Thymus (tissue), 11 donors: ENCODE measurements at regions not wholly inside any gene's neighbourhood (a gene's known extent, or its start where the extent isn't known, plus 50 kb on each side); places are given as distances from the start of the nearest gene placed in this dataset.
"Not testable (repeated sequence)": the region's sequence is repeated elsewhere in the genome, so short reads cannot be mapped to it uniquely, and the experiment has no call there.

ENCODE experiments used
- DNase-seq, 9 donors: peaks; one replicate each; pipeline ENCODE4 v3.0.0-alpha.2; 2013; ENCODE audit warnings: low spot score in 9 of 9, low read depth in 6 of 9, missing footprints in 1 of 9
- H3K27ac ChIP-seq, 2 donors: one replicate each; pipeline ENCODE4 v1.5.1; 2013; ENCODE audit warnings: control low read depth in 1 of 2, low read depth in 1 of 2, low read length in 1 of 2, mild to moderate bottlenecking in 1 of 2, moderate library complexity in 1 of 2
- H3K27me3 ChIP-seq, 2 donors: one replicate each; pipeline ENCODE4 v1.5.1; 2013; ENCODE audit warnings: low read length in 1 of 2; ENCODE audit not compliant: control insufficient read depth in 2 of 2, insufficient read depth in 1 of 2
- H3K36me3 ChIP-seq, 2 donors: one replicate each; pipeline ENCODE4 v1.5.1; 2013; ENCODE audit warnings: low read length in 1 of 2, mild to moderate bottlenecking in 1 of 2, moderate library complexity in 1 of 2; ENCODE audit not compliant: control insufficient read depth in 2 of 2, insufficient read depth in 2 of 2
- H3K4me1 ChIP-seq, 2 donors: one replicate each; pipeline ENCODE4 v1.5.1; 2013; ENCODE audit warnings: low read length in 2 of 2; ENCODE audit not compliant: control insufficient read depth in 2 of 2, insufficient read depth in 2 of 2
- H3K4me3 ChIP-seq, 2 donors: one replicate each; pipeline ENCODE4 v1.5.1; 2013; ENCODE audit warnings: low read length in 2 of 2, control low read depth in 1 of 2, mild to moderate bottlenecking in 1 of 2
- H3K9me3 ChIP-seq, 2 donors: one replicate each; pipeline ENCODE4 v1.5.1; 2013; ENCODE audit warnings: low read length in 1 of 2, mild to moderate bottlenecking in 1 of 2; ENCODE audit not compliant: control insufficient read depth in 2 of 2, insufficient read depth in 1 of 2
- WGBS: extraction: QIAGEN DNeasy Blood & Tissue Kit; methylation state at CpG from one replicate; pipeline ENCODE4 v1.1.7; 2013; 5-methylcytosine and 5-hydroxymethylcytosine counted together
- donor health status: healthy.

DNA sequence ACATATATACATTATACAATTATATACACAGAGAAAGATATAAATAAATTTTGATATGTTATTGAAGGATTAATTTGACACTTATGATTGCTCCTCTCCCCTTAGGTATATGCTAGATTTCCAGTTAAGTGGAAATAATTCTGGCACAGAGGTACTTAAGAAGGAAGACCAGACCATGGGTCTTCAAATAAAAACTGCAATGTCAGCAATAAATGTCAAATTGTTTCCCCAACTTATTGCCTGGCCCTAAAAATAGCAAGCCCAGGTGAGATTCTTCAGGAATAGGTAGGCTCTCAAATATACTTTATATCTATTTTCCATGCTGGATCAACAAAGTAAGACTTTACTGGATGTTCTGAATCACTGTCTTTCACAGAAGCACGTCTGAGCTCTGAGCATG, 551.3 kb upstream of the STEAP1 start:
- H3K4me3 ChIP-seq = no peak overlapping the region
- no peaks in the 10 kb centered on the region for H3K36me3 ChIP-seq
- DNase-seq = no peak
- no peaks in the 10 kb centered on the region for H3K27me3 ChIP-seq
- WGBS = 84% methylated on average over 1 of the region's 1 CpG
- H3K4me1 ChIP-seq = peaks cover 0 to 22% of the 10 kb centered on the region in 2 donors
- no peak overlapping the region for H3K27ac ChIP-seq
- no peaks in the 10 kb centered on the region for H3K9me3 ChIP-seq

DNA sequence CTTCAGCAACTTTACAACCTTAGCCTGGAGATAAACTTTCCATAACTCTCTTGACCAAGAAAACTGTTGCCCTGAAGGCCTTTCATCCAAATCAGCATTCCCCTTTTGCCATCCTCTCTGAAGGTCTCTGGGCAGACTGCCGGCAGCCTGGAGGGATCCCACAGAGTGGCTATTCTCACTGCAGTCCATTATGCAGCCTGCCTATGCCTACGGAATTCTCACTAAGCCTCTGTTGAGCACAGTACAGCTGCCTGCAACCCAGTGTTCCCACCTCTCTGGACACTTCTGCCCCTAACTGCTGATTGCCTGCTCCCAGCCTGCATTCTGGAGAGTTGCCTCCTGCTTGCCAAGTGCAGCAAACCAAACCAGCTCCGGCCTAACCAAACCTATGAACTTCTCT, 548.9 kb upstream of the STEAP1 start:
- no peak overlapping the region for H3K4me3 ChIP-seq
- no peak for DNase-seq
- H3K27me3 ChIP-seq = no peaks in the 10 kb centered on the region
- no peak overlapping the region for H3K27ac ChIP-seq
- no peaks in the 10 kb centered on the region for H3K36me3 ChIP-seq
- H3K4me1 ChIP-seq = peaks cover 0 to 30% of the 10 kb centered on the region in 2 donors
- H3K9me3 ChIP-seq = no peaks in the 10 kb centered on the region
- WGBS = 95% methylated on average over 3 of the region's 3 CpGs

DNA sequence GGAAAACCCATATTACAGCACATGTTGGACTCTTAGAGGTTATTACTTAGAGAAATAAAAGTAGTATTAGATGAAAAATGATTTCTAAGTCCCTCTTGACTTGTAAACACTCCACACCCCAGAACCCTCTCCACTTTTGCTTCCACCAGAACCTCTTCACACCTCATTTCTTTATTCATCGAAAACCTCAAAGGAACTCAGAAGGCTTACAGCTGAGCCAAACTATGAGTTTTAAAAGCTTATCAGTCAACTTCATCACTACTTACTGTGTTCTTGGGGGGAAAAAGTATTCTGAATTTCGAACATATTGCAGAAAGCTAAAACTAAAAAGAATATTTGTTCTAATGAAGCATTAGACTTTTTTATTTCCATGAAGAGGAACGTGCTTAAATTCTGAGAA, 547.8 kb upstream of the STEAP1 start:
- WGBS = 6% methylated on average over 3 of the region's 3 CpGs
- Histone ChIP-seq H3K27ac (peak overlapping the region in 1 of 2 donors; percentile 88), H3K27me3 (no peaks in the 10 kb centered on the region), H3K36me3 (no peaks in the 10 kb centered on the region), H3K9me3 (no peaks in the 10 kb centered on the region), H3K4me3 (no peak overlapping the region), H3K4me1 (peaks cover 0 to 30% of the 10 kb centered on the region in 2 donors)
- DNase-seq = peak in 4 of 9 donors; percentile 18 to 63 (median 45)

DNA sequence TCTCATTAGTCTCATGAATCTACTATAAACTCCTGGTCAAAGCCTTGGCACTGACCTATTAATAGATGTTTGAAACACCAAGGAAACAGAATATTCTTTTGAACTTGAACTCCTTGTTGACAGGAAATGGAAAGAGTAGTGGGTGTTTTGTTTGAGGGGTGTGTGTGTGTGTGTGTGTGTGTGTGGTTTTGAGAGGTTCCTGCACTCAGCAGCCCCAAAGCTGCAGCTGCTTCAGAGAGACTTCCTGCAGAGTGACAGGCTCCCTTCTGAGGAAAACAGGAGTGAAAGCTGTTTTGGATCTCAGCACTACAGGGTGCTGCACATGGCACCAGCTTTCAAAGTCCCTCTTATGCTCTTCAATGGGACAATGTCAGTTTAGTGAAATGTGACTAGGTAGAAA, 546.5 kb upstream of the STEAP1 start:
- Histone ChIP-seq H3K36me3 (no peaks in the 10 kb centered on the region), H3K9me3 (no peaks in the 10 kb centered on the region), H3K27me3 (no peaks in the 10 kb centered on the region), H3K4me1 (peaks cover 0 to 30% of the 10 kb centered on the region in 2 donors), H3K4me3 (no peak overlapping the region), H3K27ac (peak overlapping the region; percentile 8 to 88)
- DNase-seq = peak; percentile 60 to 91 (median 78)

DNA sequence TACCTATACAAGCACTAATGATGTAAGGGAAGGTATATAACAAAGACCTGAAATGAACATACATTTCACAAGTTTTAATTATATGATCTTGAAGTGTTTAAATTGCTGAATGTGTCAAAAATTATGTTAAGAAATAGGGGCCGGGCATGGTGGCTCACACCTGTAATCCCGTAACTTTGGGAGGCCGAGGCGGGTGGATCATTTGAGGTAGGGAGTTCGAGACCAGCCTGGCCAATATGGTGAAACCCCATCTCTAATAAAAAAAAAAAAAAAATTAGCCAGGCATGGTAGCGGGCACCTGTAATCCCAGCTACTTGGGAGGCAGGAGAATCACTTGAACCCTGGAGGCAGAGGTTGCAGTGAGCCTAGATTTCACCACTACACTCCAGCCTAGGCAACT, 537.4 kb upstream of the STEAP1 start:
- WGBS = 98% methylated on average over 6 of the region's 6 CpGs
- H3K9me3 ChIP-seq, H3K4me1 ChIP-seq, DNase-seq, H3K27ac ChIP-seq, H3K27me3 ChIP-seq, H3K4me3 ChIP-seq, H3K36me3 ChIP-seq: not testable (repeated sequence)

DNA sequence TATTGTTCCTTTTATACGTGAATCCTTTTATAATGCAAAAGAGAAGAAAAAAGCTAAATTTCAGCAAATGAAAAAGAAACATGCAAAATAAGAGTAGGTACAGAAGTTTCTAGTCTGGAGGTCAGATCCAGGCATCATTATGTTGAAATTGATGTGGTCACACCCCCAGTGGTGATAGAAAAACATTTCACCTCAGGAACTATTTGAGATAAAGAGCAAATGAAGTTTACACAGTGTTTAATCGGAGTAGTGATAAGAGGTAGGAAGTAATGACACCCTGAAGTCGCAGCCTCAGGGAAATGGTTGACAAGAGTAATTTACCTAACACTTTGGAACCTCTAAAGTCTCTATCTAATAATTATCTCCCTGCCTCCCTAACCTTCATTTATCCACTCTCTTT, 536.0 kb upstream of the STEAP1 start:
- WGBS = 54% methylated on average over 3 of the region's 3 CpGs
- no peaks in the 10 kb centered on the region for H3K36me3 ChIP-seq
- peak in 1 of 9 donors; percentile 13 for DNase-seq
- H3K27ac ChIP-seq = no peak overlapping the region
- H3K27me3 ChIP-seq = no peaks in the 10 kb centered on the region
- no peaks in the 10 kb centered on the region for H3K9me3 ChIP-seq
- H3K4me1 ChIP-seq = peaks cover 0 to 16% of the 10 kb centered on the region in 2 donors
- no peak overlapping the region for H3K4me3 ChIP-seq

DNA sequence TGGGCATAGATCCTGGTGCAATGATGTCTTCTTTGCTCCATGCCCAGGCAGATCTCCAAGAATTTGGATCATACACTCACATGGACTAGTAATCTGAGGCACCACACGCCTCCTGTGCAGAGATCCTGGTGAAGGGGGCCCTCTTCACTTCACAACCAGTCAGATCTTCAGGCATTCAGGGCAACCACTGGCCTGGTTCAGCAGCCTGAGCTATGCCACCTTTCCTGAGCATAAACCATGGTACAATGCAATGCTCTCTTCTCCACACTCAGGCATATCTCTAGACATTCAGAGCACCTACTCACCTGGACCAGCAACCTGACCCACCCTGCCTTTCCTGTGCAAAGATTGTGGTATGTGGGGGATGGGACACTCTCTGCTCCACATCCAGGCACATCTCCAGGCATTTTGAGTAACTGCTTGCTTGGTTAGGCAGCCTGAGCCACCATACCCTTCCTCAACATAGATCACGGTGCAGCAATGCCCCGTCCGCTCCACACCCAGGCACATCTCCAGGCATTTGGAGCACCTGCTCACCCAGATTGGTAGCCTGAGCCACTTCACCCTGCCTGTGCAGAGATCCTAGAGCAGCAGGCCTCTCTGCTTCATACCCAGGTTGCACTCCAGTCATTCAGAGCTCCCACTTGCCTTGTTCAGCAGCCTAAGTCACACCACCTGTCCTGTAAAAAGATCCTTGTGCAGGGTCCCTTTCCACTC, 532.2 kb upstream of the STEAP1 start:
- WGBS = 94% methylated on average over 4 of the region's 4 CpGs

DNA sequence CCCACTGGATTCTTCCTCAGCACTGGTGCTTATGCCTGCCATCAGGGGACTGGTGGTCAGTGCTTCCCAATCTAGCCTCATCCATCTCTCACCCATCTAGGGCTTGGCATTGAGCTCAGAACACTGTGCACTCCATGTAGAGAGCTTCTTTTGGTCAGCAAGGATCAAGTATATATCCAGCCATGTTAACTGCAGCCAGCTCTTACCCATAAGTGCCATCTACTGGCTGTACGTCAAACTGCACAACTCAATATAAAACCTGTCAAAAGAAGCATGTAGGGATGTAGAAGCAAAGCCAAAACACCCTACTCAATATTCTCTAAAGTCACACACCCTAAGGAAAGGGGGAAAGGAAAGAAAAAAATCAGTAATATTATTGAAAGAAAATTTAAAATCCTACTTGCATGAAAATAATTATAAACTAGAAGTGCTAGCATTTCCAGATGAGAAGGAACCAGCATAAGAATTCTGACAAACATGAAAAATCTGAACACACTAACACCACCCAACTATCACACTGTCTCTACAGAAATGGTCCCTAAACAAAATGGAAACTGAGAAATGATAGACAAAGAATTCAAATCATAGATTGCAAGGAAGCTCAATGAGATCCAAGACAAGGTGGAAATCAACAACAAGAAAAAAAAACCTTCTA, 531.1 kb upstream of the STEAP1 start:
- DNase-seq = peak in 7 of 9 donors; percentile 23 to 72 (median 44)
- Histone ChIP-seq H3K4me1 (peaks cover 0 to 16% of the 10 kb centered on the region in 2 donors), H3K27me3 (no peaks in the 10 kb centered on the region), H3K36me3 (no peaks in the 10 kb centered on the region), H3K27ac (no peak overlapping the region), H3K9me3 (no peaks in the 10 kb centered on the region), H3K4me3 (no peak overlapping the region)
- 9% methylated on average over 1 of the region's 1 CpG for WGBS

More for the DNA sequence above, 532.2 kb upstream of the STEAP1 start:
- H3K4me1 ChIP-seq = peaks cover 0 to 16% of the 10 kb centered on the region in 2 donors
- H3K4me3 ChIP-seq = no peak overlapping the region
- no peaks in the 10 kb centered on the region for H3K9me3 ChIP-seq
- H3K27ac ChIP-seq = no peak overlapping the region
- peak in 1 of 9 donors; percentile 8 for DNase-seq
- H3K36me3 ChIP-seq = no peaks in the 10 kb centered on the region
- H3K27me3 ChIP-seq = no peaks in the 10 kb centered on the region

DNA sequence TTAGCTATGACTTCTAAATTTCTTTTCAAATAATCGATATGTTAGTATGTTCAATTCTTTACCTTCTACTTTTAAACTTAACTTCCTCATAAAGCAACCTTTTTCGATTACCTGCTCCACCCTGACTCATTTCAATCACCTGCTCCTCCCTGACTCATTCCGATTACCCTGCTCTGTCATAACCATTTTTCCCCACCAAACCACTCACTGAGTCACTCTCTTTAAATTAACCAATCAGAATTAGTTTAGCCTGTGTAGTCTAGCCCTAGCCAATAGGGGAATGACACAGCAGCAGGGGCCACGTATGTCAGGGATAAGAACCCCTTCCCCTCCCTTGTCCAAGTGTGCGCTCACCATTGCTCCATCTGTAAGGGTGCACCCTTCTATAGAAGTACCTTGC, 530.1 kb upstream of the STEAP1 start:
- not testable (repeated sequence) for H3K4me3 ChIP-seq, H3K36me3 ChIP-seq, H3K27me3 ChIP-seq, H3K9me3 ChIP-seq, H3K27ac ChIP-seq, DNase-seq
- WGBS = 94% methylated on average over 5 of the region's 5 CpGs
- H3K4me1 ChIP-seq = peaks cover 0 to 16% of the 10 kb centered on the region in 2 donors
